HEK293 (cell line): ENCODE measurements at regions not wholly inside any gene's neighbourhood (a gene's known extent, or its start where the extent isn't known, plus 50 kb on each side); places are given as distances from the start of the nearest gene placed in this dataset.

ENCODE experiments used
- CTCF ChIA-PET: fragments of 350-600 bp; formaldehyde crosslinking; extraction: SDS; loops from one replicate; lab custom pipeline; 2021; ENCODE audit warnings: antibody characterized with exemption; lab: Yijun Ruan, JAX
- POLR2A ChIA-PET: fragments of 300-600 bp; formaldehyde crosslinking; extraction: SDS; loops from one replicate; lab custom pipeline; 2020; ENCODE audit warnings: antibody characterized with exemption, inconsistent platforms; lab: Yijun Ruan, JAX
- H3K27ac ChIP-seq: fragments of 200-500 bp; sonication (Bioruptor generic); 2 replicates; pipeline ENCODE4 v1.5.1; 2014; ENCODE audit warnings: low read depth, low read length, control low read depth, inconsistent platforms; ENCODE audit errors: extremely low read depth
- H3K36me3 ChIP-seq, 2 experiments: fragments of 200-500 bp in 1 of 2; sonication (Bioruptor generic) in 1 of 2; 1 replicate in 1 of 2; 2 replicates in 1 of 2; pipeline ENCODE4 v1.5.1; 2014 to 2017; ENCODE audit warnings: inconsistent platforms in 2 of 2, low read length in 2 of 2; ENCODE audit not compliant: control insufficient read depth in 2 of 2, insufficient read depth in 1 of 2
- H3K4me1 ChIP-seq: fragments of 200-500 bp; sonication (Bioruptor generic); 2 replicates; pipeline ENCODE4 v1.5.1; 2014; ENCODE audit warnings: mild to moderate bottlenecking, low read length, inconsistent platforms; ENCODE audit not compliant: control insufficient read depth, insufficient read depth
- H3K4me3 ChIP-seq: 2 replicates; pipeline ENCODE4 v1.5.1; 2011; ENCODE audit warnings: low read depth, mild to moderate bottlenecking, control low read depth, low read length, moderate library complexity
- H3K9me3 ChIP-seq: fragments of 200-500 bp; sonication (Bioruptor generic); 2 replicates; pipeline ENCODE4 v1.5.1; 2014; ENCODE audit warnings: low read depth, low read length, inconsistent platforms; ENCODE audit not compliant: control insufficient read depth, insufficient read depth
- EGR2 ChIP-seq: fragments of 450-650 bp; formaldehyde crosslinking; IDR thresholded peaks from 2 replicates; pipeline ENCODE4 v1.5.1; 2016; ENCODE audit warnings: low read depth, missing biosample characterization, missing genetic modification characterization
- GLI2 ChIP-seq: fragments of 450-650 bp; formaldehyde crosslinking; IDR thresholded peaks from 2 replicates; pipeline ENCODE4; 2017; ENCODE audit warnings: missing biosample characterization, missing genetic modification characterization, low read depth, borderline replicate concordance
- GLIS1 ChIP-seq: fragments of 450-650 bp; formaldehyde crosslinking; IDR thresholded peaks from 2 replicates; pipeline ENCODE4 v1.5.1; 2016; ENCODE audit warnings: missing biosample characterization, missing genetic modification characterization
- GLIS2 ChIP-seq: fragments of 450-650 bp; formaldehyde crosslinking; IDR thresholded peaks from 2 replicates; pipeline ENCODE4 v1.5.1; 2016; ENCODE audit warnings: missing biosample characterization, missing genetic modification characterization
- MYNN ChIP-seq: fragments of 450-650 bp; formaldehyde crosslinking; IDR thresholded peaks from 2 replicates; pipeline ENCODE4 v1.5.1; 2016; ENCODE audit warnings: missing biosample characterization, missing genetic modification characterization, borderline replicate concordance
- SETDB1 ChIP-seq: IDR thresholded peaks from one replicate; pipeline ENCODE4 v1.6.1; 2017; ENCODE audit warnings: mild to moderate bottlenecking, low read length, moderate library complexity, mixed read lengths; ENCODE audit not compliant: insufficient read length
- ZNF10 ChIP-seq: fragments of 450-650 bp; formaldehyde crosslinking; IDR thresholded peaks from 2 replicates; pipeline ENCODE4 v1.5.1; 2017; ENCODE audit warnings: missing biosample characterization, missing genetic modification characterization
- ZNF146 ChIP-seq: fragments of 450-650 bp; formaldehyde crosslinking; IDR thresholded peaks from 2 replicates; pipeline ENCODE4 v1.5.1; 2016; ENCODE audit warnings: missing biosample characterization, missing genetic modification characterization
- ZNF292 ChIP-seq: fragments of 450-650 bp; formaldehyde crosslinking; IDR thresholded peaks from 2 replicates; pipeline ENCODE4 v1.5.1; 2016; ENCODE audit warnings: low read depth, missing biosample characterization, missing genetic modification characterization, borderline replicate concordance
- ZNF311 ChIP-seq: fragments of 450-650 bp; formaldehyde crosslinking; IDR thresholded peaks from 2 replicates; pipeline ENCODE4 v1.5.1; 2017; ENCODE audit warnings: missing biosample characterization, missing genetic modification characterization, borderline replicate concordance
- ZNF473 ChIP-seq: fragments of 450-650 bp; formaldehyde crosslinking; IDR thresholded peaks from 2 replicates; pipeline ENCODE4 v1.5.1; 2017; ENCODE audit warnings: missing biosample characterization, missing genetic modification characterization
- ZNF548 ChIP-seq: fragments of 450-650 bp; formaldehyde crosslinking; IDR thresholded peaks from 2 replicates; pipeline ENCODE4 v1.5.1; 2016; ENCODE audit warnings: missing biosample characterization, missing genetic modification characterization
- ZNF571 ChIP-seq: fragments of 450-650 bp; formaldehyde crosslinking; IDR thresholded peaks from 2 replicates; pipeline ENCODE4 v1.5.0; 2017; ENCODE audit warnings: missing biosample characterization, missing genetic modification characterization
- ZNF658 ChIP-seq: fragments of 450-650 bp; formaldehyde crosslinking; IDR thresholded peaks from 2 replicates; pipeline ENCODE4; 2016; ENCODE audit warnings: missing biosample characterization, missing genetic modification characterization
- ZNF747 ChIP-seq: fragments of 450-650 bp; formaldehyde crosslinking; IDR thresholded peaks from 2 replicates; pipeline ENCODE4 v1.5.1; 2016; ENCODE audit warnings: missing biosample characterization, missing genetic modification characterization
- ZNF785 ChIP-seq: fragments of 450-650 bp; formaldehyde crosslinking; IDR thresholded peaks from 2 replicates; pipeline ENCODE4 v1.5.1; 2016; ENCODE audit warnings: missing biosample characterization, missing genetic modification characterization
- ZNF843 ChIP-seq: fragments of 450-650 bp; formaldehyde crosslinking; IDR thresholded peaks from 2 replicates; pipeline ENCODE4 v1.5.1; 2016; ENCODE audit warnings: missing biosample characterization, missing genetic modification characterization
- TF ChIP-seq, protein P1 (sequence below): fragments of 450-650 bp; IDR thresholded peaks from 2 replicates; pipeline ENCODE4 v1.5.1; 2018; ENCODE audit warnings: missing biosample characterization, missing genetic modification characterization
- TF ChIP-seq, protein P2 (sequence below): fragments of 450-650 bp; formaldehyde crosslinking; IDR thresholded peaks from 2 replicates; pipeline ENCODE4 v1.5.1; 2016; ENCODE audit warnings: missing biosample characterization, missing genetic modification characterization
- TF ChIP-seq, protein P3 (sequence below): fragments of 450-650 bp; formaldehyde crosslinking; IDR thresholded peaks from 2 replicates; pipeline ENCODE4 v1.5.1; 2017; ENCODE audit warnings: missing biosample characterization, missing genetic modification characterization
- TF ChIP-seq, protein P4 (sequence below): fragments of 450-650 bp; formaldehyde crosslinking; IDR thresholded peaks from 2 replicates; pipeline ENCODE4 v1.5.1; 2017; ENCODE audit warnings: missing biosample characterization, missing genetic modification characterization

DNA sequence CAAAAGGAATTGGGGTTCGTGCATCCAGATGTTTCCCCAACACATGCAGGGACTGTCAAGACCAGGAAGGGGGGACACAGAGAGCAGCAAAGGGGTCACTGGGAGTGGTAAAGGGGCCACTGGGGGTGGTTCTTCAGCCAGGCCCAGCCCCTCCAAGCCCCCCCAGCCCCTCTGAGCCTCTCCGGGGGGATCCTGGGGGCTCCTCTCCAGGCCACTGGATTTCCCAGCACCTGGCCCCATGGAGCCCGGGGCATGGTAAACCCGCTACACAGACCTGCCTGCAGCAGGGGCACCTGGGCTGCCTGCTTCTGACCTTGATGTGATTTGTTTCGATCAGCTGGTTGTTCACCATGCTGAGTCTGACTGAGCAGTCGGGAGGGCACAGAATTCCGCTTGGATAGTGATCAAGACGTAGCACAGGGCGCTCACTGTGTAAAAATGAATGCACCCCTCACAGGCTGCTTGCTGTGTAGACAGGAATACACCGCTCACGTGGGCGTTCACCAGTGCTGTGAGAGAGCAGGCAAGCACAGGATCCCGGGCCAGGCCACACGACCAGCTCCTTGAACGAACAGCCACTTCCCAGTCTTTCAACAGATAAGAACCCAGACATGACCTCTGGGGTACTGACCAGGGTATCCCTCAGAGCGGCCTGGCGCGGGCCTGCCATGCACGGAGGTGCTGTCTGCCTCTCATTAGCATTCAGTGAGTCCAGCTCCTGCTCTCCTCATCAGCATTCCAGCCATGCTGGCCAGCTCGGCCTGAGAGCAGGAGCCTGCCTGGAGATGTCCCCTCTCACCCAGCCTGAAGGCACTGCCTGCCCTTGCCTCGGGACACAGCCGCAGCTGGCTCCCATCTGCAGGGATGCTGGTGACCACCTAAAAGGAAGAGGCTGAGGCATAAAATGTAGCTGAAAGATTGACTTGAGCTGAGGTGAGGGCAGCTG is 73.3 kb upstream of the OTOS start:
- no peak for TF ChIP-seq ZNF311 (tag by site-specific recombination)
- TF ChIP-seq, protein P1, sequence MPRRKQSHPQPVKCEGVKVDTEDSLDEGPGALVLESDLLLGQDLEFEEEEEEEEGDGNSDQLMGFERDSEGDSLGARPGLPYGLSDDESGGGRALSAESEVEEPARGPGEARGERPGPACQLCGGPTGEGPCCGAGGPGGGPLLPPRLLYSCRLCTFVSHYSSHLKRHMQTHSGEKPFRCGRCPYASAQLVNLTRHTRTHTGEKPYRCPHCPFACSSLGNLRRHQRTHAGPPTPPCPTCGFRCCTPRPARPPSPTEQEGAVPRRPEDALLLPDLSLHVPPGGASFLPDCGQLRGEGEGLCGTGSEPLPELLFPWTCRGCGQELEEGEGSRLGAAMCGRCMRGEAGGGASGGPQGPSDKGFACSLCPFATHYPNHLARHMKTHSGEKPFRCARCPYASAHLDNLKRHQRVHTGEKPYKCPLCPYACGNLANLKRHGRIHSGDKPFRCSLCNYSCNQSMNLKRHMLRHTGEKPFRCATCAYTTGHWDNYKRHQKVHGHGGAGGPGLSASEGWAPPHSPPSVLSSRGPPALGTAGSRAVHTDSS: no peak
- no peak for TF ChIP-seq SETDB1
- TF ChIP-seq ZNF292 (tag by site-specific recombination): no peak
- no peak for TF ChIP-seq MYNN
- no peak for TF ChIP-seq ZNF473 (tag by site-specific recombination)
- ChIA-PET POLR2A (no interaction called here), CTCF (interaction anchor here (1.6 kb wide), 1 partner anchor 19 kb away, joined by 4 read pairs; no protein-coding TSS in a partner anchor)
- Histone ChIP-seq H3K27ac (no peak overlapping the region), H3K4me1 (no peaks in the 10 kb centered on the region), H3K9me3 (no peaks in the 10 kb centered on the region), H3K4me3 (no peak overlapping the region), H3K36me3 (no peaks in the 10 kb centered on the region)

DNA sequence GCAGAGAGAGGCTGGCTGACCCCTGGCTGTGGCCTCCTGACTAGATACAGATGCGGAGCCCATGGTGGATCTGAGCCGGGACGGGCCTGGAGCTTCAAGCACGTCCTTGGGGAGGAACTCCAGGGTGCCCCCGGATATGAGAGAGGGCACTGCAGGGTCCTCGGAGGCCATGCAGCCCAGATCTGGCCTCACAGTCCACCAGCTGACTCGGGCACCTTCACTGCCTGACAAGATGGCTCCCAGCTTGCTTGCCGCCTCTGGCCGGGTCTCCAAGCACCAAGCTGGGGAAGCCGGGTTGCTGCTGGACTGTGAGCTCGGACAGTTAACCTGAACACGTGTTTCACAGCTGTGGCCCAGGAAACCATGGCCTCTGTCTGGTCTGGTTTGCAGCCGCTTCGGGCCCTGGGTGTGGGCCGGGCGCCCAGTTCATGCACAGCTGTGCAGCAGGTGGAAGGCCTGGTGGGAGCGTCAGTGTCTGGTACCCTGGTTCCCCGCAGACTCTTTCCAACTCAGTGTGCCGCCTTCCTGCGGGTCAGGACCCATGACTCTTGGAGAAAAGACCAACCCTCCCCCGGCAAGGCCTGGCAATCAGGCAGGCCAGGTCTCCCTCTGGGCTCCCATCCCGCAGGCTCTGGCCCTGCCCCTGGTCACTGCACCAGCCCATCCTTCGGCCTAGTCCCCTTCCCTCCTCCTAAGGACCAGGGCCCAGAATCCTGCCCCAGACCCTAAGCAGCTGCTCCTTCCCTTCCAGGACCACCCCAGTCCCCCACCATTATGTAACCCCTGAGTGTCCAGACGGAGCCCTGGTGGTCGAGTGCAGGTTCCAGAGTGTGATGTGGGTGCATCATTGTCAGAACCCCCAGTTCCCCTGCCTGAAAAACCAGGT is 74.6 kb upstream of the OTOS start:
- no peaks in the 10 kb centered on the region for H3K9me3 ChIP-seq
- no peaks in the 10 kb centered on the region for H3K4me1 ChIP-seq
- no peak for TF ChIP-seq EGR2 (tag by site-specific recombination)
- no peak for TF ChIP-seq GLI2
- TF ChIP-seq, protein P2, sequence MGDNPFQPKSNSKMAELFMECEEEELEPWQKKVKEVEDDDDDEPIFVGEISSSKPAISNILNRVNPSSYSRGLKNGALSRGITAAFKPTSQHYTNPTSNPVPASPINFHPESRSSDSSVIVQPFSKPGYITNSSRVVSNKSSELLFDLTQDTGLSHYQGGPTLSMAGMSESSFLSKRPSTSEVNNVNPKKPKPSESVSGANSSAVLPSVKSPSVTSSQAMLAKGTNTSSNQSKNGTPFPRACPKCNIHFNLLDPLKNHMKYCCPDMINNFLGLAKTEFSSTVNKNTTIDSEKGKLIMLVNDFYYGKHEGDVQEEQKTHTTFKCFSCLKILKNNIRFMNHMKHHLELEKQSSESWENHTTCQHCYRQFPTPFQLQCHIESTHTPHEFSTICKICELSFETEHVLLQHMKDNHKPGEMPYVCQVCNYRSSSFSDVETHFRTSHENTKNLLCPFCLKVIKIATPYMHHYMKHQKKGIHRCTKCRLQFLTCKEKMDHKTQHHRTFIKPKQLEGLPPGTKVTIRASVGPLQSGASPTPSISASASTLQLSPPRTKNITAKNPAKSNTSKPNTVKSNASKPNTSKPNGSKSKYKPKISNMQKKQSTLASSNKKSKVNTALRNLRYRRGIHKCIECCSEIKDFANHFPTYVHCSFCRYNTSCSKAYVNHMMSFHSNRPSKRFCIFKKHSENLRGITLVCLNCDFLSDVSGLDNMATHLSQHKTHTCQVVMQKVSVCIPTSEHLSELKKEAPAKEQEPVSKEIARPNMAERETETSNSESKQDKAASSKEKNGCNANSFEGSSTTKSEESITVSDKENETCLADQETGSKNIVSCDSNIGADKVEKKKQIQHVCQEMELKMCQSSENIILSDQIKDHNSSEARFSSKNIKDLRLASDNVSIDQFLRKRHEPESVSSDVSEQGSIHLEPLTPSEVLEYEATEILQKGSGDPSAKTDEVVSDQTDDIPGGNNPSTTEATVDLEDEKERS (tag by site-specific recombination): no peak
- H3K36me3 ChIP-seq: no peaks in the 10 kb centered on the region
- ChIA-PET CTCF (interaction anchor here (0.9 kb wide), 1 partner anchor 18 kb away, joined by 3 read pairs; no protein-coding TSS in a partner anchor), POLR2A (no interaction called here)
- no peak overlapping the region for H3K27ac ChIP-seq
- H3K4me3 ChIP-seq: no peak overlapping the region

DNA sequence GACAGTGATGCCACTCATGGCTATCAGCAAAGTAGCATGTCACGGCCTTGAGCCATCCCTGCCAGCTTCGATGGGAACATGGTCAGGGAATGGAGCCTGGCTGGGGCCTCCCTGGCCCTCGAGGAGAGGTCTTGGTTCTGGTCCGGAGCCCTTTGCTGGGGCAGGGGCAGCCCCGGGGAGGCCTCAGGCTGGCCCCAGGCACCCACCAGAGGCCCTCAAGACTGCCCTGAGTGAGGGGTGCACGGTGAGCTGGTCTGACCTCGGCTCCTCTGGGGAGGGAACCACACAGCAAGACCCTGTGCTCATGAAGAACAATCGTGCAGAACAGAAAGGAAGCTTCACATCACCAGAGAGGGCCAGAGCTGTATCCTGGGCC is 75.2 kb upstream of the OTOS start:
- Histone ChIP-seq H3K9me3 (no peaks in the 10 kb centered on the region), H3K36me3 (no peaks in the 10 kb centered on the region), H3K4me1 (no peaks in the 10 kb centered on the region), H3K27ac (no peak overlapping the region), H3K4me3 (no peak overlapping the region)
- CTCF ChIA-PET: no interaction called here
- POLR2A ChIA-PET: no interaction called here
- no peak for TF ChIP-seq ZNF747 (tag by site-specific recombination)
- no peak for TF ChIP-seq ZNF843 (tag by site-specific recombination)
- TF ChIP-seq ZNF10 (tag by site-specific recombination): no peak
- TF ChIP-seq ZNF785: no peak
- no peak for TF ChIP-seq GLIS1 (tag by site-specific recombination)
- TF ChIP-seq GLIS2 (tag by site-specific recombination): no peak
- TF ChIP-seq, protein P3, sequence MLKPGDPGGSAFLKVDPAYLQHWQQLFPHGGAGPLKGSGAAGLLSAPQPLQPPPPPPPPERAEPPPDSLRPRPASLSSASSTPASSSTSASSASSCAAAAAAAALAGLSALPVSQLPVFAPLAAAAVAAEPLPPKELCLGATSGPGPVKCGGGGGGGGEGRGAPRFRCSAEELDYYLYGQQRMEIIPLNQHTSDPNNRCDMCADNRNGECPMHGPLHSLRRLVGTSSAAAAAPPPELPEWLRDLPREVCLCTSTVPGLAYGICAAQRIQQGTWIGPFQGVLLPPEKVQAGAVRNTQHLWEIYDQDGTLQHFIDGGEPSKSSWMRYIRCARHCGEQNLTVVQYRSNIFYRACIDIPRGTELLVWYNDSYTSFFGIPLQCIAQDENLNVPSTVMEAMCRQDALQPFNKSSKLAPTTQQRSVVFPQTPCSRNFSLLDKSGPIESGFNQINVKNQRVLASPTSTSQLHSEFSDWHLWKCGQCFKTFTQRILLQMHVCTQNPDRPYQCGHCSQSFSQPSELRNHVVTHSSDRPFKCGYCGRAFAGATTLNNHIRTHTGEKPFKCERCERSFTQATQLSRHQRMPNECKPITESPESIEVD (tag by site-specific recombination): no peak
- TF ChIP-seq, protein P4, sequence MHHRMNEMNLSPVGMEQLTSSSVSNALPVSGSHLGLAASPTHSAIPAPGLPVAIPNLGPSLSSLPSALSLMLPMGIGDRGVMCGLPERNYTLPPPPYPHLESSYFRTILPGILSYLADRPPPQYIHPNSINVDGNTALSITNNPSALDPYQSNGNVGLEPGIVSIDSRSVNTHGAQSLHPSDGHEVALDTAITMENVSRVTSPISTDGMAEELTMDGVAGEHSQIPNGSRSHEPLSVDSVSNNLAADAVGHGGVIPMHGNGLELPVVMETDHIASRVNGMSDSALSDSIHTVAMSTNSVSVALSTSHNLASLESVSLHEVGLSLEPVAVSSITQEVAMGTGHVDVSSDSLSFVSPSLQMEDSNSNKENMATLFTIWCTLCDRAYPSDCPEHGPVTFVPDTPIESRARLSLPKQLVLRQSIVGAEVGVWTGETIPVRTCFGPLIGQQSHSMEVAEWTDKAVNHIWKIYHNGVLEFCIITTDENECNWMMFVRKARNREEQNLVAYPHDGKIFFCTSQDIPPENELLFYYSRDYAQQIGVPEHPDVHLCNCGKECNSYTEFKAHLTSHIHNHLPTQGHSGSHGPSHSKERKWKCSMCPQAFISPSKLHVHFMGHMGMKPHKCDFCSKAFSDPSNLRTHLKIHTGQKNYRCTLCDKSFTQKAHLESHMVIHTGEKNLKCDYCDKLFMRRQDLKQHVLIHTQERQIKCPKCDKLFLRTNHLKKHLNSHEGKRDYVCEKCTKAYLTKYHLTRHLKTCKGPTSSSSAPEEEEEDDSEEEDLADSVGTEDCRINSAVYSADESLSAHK (tag by site-specific recombination): no peak
- TF ChIP-seq ZNF548 (tag by site-specific recombination): no peak
- TF ChIP-seq ZNF571 (tag by site-specific recombination): no peak
- no peak for TF ChIP-seq ZNF146 (tag by site-specific recombination)
- TF ChIP-seq ZNF658 (tag by site-specific recombination): no peak
